ENCODE measurements at regions not wholly inside any gene's neighbourhood (a gene's known extent, or its start where the extent isn't known, plus 50 kb on each side); places are given as distances from the start of the nearest gene placed in this dataset.

GRCh38 chr4:57233386-57233785, 123.2 kb upstream of the IGFBP7 start:
- TF ChIP-seq CTCF (IDR thresholded peaks at IDR 0.05) = no peak
- TF ChIP-seq POLR2A (IDR thresholded peaks at IDR 0.05) = no peak

All from heart left ventricle (tissue), 13 donors.